Fibroblast of lung (primary cell): ENCODE measurements at regions not wholly inside any gene's neighbourhood (a gene's known extent, or its start where the extent isn't known, plus 50 kb on each side); places are given as distances from the start of the nearest gene placed in this dataset.
"Not testable (repeated sequence)": the region's sequence is repeated elsewhere in the genome, so short reads cannot be mapped to it uniquely, and the experiment has no call there.

Experiments used
- DNase-seq, 2 donors: peaks; one replicate each; pipeline versions ENCODE4 v3.0.0 to v3.0.0-alpha.2; 2010; ENCODE audit warnings: low read depth in 2 of 2
- H2AFZ ChIP-seq: 2 replicates; pipeline ENCODE4 v1.5.1; 2012; ENCODE audit warnings: low read length, control low read depth, inconsistent platforms
- H3K27ac ChIP-seq: 2 replicates; pipeline ENCODE4 v1.5.1; 2011; ENCODE audit warnings: low read length, control low read depth; ENCODE audit not compliant: insufficient read depth
- H3K27me3 ChIP-seq: 2 replicates; pipeline ENCODE4 v1.5.1; 2011; ENCODE audit warnings: mild to moderate bottlenecking, low read length; ENCODE audit not compliant: control insufficient read depth, insufficient read depth
- H3K36me3 ChIP-seq: 2 replicates; pipeline ENCODE4 v1.5.1; 2011; ENCODE audit warnings: low read length; ENCODE audit not compliant: control insufficient read depth, insufficient read depth
- H3K4me1 ChIP-seq: 2 replicates; pipeline ENCODE4 v1.5.1; 2011; ENCODE audit warnings: low read length; ENCODE audit not compliant: control insufficient read depth, insufficient read depth; ENCODE audit errors: extremely low read depth
- H3K4me2 ChIP-seq: 2 replicates; pipeline ENCODE4 v1.5.1; 2011; ENCODE audit warnings: low read length, control low read depth; ENCODE audit not compliant: insufficient read depth; ENCODE audit errors: extremely low read depth
- H3K4me3 ChIP-seq, 4 experiments: fragments of 200-600 bp in 1 of 4; sonication (generic) in 1 of 4; replicated peaks in 1 of 4; 2 replicates each; pipeline ENCODE4 v1.5.1; 2011 to 2016; ENCODE audit warnings: low read length in 4 of 4, low read depth in 3 of 4, mild to moderate bottlenecking in 3 of 4, control low read depth in 2 of 4, inconsistent platforms in 1 of 4, mixed read lengths in 1 of 4; ENCODE audit not compliant: insufficient read depth in 1 of 4; ENCODE audit errors: control extremely low read depth in 1 of 4
- H3K79me2 ChIP-seq: 2 replicates; pipeline ENCODE4 v1.5.1; 2012; ENCODE audit warnings: mild to moderate bottlenecking, low read length, inconsistent platforms; ENCODE audit not compliant: control insufficient read depth, insufficient read depth
- H3K9ac ChIP-seq: 2 replicates; pipeline ENCODE4 v1.5.1; 2011; ENCODE audit warnings: mild to moderate bottlenecking, low read length, control low read depth; ENCODE audit not compliant: insufficient read depth
- H3K9me3 ChIP-seq: 2 replicates; pipeline ENCODE4 v1.5.1; 2012; ENCODE audit warnings: low read depth, low read length; ENCODE audit not compliant: control insufficient read depth, insufficient read depth
- H4K20me1 ChIP-seq: 2 replicates; pipeline ENCODE4 v1.5.1; 2011; ENCODE audit warnings: low read length; ENCODE audit not compliant: control insufficient read depth, insufficient read depth; ENCODE audit errors: extremely low read depth
- TF ChIP-seq, protein P1 (sequence below), 2 donors: IDR thresholded peaks in 1 of 2; conservative IDR thresholded peaks in 1 of 2; 1 replicate in 1 of 2; 2 replicates in 1 of 2; pipeline ENCODE4 v1.5.1; 2011 to 2012; ENCODE audit warnings: low read length in 2 of 2, control low read depth in 1 of 2, inconsistent platforms in 1 of 2, low read depth in 1 of 2, mild to moderate bottlenecking in 1 of 2

DNA sequence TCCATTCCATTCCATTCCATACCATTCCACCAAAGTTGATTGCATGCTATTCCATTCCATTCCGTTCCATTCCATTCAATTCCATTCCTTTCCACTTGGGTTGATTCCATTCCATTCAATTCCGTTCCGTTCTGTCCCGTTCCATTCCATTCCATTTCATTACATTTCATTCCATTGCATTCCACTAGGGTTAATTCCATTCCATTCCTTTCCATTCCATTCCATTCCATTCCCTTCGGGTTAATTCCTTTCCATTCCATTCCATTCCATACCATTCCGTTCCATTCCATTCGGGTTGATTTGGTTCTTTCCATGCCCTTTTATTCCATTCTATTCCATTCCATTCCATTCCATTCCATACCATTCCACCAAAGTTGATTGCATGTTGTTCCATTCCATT lies 131.9 kb downstream of the CWH43 start:
- not testable (repeated sequence) for H3K79me2 ChIP-seq, H3K4me3 ChIP-seq, H3K4me2 ChIP-seq, H2AFZ ChIP-seq, H3K27ac ChIP-seq, H3K27me3 ChIP-seq, H3K9ac ChIP-seq, H3K4me1 ChIP-seq, H4K20me1 ChIP-seq, H3K36me3 ChIP-seq, DNase-seq
- peaks cover 22% of the 10 kb centered on the region for H3K9me3 ChIP-seq

DNA sequence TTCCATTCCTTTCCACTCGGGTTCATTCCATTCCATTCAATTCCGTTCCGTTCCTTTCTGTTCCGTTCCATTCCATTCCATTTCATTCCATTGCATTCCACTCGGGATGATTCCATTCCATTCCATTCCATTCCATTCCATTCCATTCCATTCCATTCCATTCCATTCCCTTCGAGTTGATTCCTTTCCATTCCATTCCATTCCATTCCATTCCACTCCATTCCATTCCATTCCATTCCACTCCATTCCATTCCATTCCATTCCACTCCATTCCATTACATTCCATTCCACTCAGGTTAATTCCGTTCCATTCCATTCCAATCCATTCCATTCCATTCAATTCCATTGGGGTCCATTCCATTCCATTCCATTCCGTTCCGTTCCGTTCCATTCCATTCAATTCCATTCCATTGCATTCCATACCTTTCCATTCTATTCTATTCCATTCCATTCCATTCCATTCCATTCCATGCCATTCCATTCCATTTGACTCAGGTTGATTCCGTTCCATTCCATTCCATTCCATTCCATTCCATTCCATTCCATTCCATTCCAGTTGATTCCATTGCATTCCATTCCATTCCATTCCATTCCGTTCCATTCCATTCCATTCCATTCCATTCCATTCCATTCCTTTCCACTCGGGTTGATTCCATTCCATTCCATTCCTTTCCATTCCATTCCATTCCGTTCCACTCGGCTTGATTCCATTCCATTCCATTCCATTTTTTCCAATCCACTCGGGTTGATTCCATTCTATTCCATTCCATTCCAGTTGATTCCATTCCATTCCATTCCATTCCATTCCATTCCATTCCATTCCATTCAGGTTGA lies 132.5 kb downstream of the CWH43 start:
- H3K27ac ChIP-seq, H3K4me3 ChIP-seq, H3K27me3 ChIP-seq, H3K36me3 ChIP-seq, H3K9ac ChIP-seq, H3K4me2 ChIP-seq, H3K4me1 ChIP-seq, H4K20me1 ChIP-seq, H3K79me2 ChIP-seq, H2AFZ ChIP-seq: not testable (repeated sequence)
- DNase-seq = peak in 1 of 2 donors; percentile 24
- peaks cover 22% of the 10 kb centered on the region for H3K9me3 ChIP-seq

DNA sequence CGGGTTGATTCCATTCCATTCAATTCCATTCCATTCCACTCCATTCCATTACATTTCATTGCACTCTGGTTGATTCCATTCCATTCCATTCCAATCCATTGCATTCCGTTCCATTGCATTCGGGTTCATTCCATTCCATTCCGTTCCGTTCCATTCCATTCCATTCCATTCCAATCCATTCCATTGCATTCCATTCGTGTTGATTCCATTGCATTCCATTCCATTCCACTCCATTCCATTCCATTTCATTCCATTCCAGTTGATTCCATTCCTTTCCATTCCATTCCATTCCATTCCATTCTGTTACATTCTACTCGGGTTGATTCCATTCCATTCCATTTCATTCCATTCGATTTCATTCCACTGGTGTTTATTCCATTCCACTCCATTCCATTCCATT lies 133.3 kb downstream of the CWH43 start:
- not testable (repeated sequence) for H3K36me3 ChIP-seq, H3K27me3 ChIP-seq, H3K4me2 ChIP-seq, H3K4me3 ChIP-seq, H3K4me1 ChIP-seq, H3K79me2 ChIP-seq, H3K27ac ChIP-seq, H2AFZ ChIP-seq, H4K20me1 ChIP-seq, H3K9ac ChIP-seq
- DNase-seq = peak in 1 of 2 donors; percentile 29
- peaks cover 22% of the 10 kb centered on the region for H3K9me3 ChIP-seq
- TF ChIP-seq, protein P1, sequence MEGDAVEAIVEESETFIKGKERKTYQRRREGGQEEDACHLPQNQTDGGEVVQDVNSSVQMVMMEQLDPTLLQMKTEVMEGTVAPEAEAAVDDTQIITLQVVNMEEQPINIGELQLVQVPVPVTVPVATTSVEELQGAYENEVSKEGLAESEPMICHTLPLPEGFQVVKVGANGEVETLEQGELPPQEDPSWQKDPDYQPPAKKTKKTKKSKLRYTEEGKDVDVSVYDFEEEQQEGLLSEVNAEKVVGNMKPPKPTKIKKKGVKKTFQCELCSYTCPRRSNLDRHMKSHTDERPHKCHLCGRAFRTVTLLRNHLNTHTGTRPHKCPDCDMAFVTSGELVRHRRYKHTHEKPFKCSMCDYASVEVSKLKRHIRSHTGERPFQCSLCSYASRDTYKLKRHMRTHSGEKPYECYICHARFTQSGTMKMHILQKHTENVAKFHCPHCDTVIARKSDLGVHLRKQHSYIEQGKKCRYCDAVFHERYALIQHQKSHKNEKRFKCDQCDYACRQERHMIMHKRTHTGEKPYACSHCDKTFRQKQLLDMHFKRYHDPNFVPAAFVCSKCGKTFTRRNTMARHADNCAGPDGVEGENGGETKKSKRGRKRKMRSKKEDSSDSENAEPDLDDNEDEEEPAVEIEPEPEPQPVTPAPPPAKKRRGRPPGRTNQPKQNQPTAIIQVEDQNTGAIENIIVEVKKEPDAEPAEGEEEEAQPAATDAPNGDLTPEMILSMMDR (conservative IDR thresholded peaks at IDR 0.05 in 1 of 2, IDR thresholded peaks at IDR 0.05 in 1 of 2; ENCODE audit: low read depth in 1 of 2, low read length in 2 of 2) = peak in 1 of 2 donors; percentile 6

DNA sequence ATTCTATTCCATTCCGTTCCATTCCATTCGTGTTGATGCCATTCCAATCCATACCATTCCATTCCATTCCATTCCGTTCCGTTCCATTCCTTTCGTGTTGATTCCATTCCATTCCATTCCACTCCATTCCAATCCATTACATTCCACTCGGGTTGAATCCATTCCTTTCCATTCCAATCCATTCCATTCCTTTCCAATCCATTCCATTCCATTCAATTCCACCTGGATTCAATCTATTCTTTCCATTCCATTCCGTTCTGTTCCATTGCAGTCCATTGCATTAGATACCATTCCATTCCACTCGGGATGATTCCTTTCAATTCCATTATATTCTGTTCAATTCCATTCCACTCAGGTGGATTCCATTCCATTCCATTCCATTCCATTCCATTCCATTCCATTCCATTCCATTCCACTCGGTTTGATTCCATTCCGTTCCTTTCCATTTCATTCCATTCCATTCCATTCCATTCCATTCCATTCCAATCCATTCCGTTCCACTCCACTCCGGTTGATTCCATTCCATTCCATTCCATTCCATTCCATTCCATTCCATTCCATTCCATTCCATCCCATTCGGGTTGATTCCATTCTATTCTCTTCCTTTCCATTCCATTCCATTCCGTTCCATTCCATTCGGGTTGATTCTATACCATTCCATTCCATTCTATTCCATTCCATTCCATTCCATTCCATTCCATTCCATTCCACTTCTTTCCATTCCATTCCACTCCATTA lies 134.1 kb downstream of the CWH43 start:
- H2AFZ ChIP-seq, H3K9ac ChIP-seq, H3K27me3 ChIP-seq, H3K27ac ChIP-seq, H3K4me3 ChIP-seq, H4K20me1 ChIP-seq, H3K79me2 ChIP-seq, H3K36me3 ChIP-seq, H3K4me1 ChIP-seq, H3K4me2 ChIP-seq: not testable (repeated sequence)
- peak in 1 of 2 donors; percentile 44 for DNase-seq
- H3K9me3 ChIP-seq = peaks cover 22% of the 10 kb centered on the region
